OCI-LY7 (cell line): ENCODE measurements at regions not wholly inside any gene's neighbourhood (a gene's known extent, or its start where the extent isn't known, plus 50 kb on each side); places are given as distances from the start of the nearest gene placed in this dataset.

Source experiments
- BruUV-seq: library from RNA; stranded (reverse); fragments of 400-500 nt; replicated peaks from 2 replicates; lab custom pipeline; 2021; lab: Mats Ljungman, UMichigan
- CTCF ChIA-PET: fragments of 300-600 bp; sonication (Branson Sonifier 250); formaldehyde crosslinking; loops from one replicate; lab custom pipeline; 2022; ENCODE audit warnings: antibody characterized with exemption; ENCODE audit not compliant: unreplicated experiment; lab: Charles Lee
- POLR2A ChIA-PET: fragments of 300-600 bp; sonication (Branson Sonifier 250); formaldehyde crosslinking; loops from one replicate; lab custom pipeline; 2022; ENCODE audit warnings: antibody characterized with exemption; lab: Charles Lee
- DNase-seq: peaks from one replicate; pipeline ENCODE4 v3.0.0-alpha.2; 2015; ENCODE audit warnings: low spot score
- H2AFZ ChIP-seq: fragments of 200-600 bp; sonication (generic), shearing (Covaris generic); 2 replicates; pipeline ENCODE4 v1.6.1; 2014; ENCODE audit warnings: mild to moderate bottlenecking, antibody characterized with exemption, low read length, moderate library complexity
- H3K27ac ChIP-seq: fragments of 200-600 bp; sonication (generic); 2 replicates; pipeline ENCODE4 v1.5.1; 2014; ENCODE audit warnings: mixed run types, low read depth, mild to moderate bottlenecking, moderate library complexity, low read length, inconsistent platforms; ENCODE audit not compliant: poor library complexity, severe bottlenecking
- H3K36me3 ChIP-seq: fragments of 200-600 bp; sonication (generic); 2 replicates; pipeline ENCODE4 v1.6.1; 2014; ENCODE audit warnings: mild to moderate bottlenecking, antibody characterized with exemption, low read length, moderate library complexity, mixed read lengths; ENCODE audit not compliant: insufficient read depth
- H3K4me1 ChIP-seq: fragments of 200-600 bp; sonication (generic); 2 replicates; pipeline ENCODE4 v1.5.1; 2014; ENCODE audit warnings: mild to moderate bottlenecking, low read length; ENCODE audit not compliant: insufficient read depth, poor library complexity, severe bottlenecking
- H3K4me2 ChIP-seq: fragments of 200-600 bp; sonication (generic); 2 replicates; pipeline ENCODE4 v1.6.1; 2014; ENCODE audit warnings: mild to moderate bottlenecking, low read length
- H3K4me3 ChIP-seq: fragments of 200-600 bp; sonication (generic); 2 replicates; pipeline ENCODE4 v1.5.1; 2014; ENCODE audit warnings: mild to moderate bottlenecking, low read depth, low read length; ENCODE audit not compliant: poor library complexity, severe bottlenecking
- H3K79me2 ChIP-seq: fragments of 200-600 bp; sonication (generic); 2 replicates; pipeline ENCODE4 v1.6.1; 2016; ENCODE audit warnings: low read depth, mild to moderate bottlenecking, low read length, moderate library complexity, mixed read lengths; ENCODE audit not compliant: insufficient read depth
- H3K9me2 ChIP-seq: fragments of 200-600 bp; sonication (generic); 2 replicates; pipeline ENCODE4 v1.6.1; 2016; ENCODE audit warnings: mild to moderate bottlenecking, low read length, mixed read lengths; ENCODE audit not compliant: insufficient read depth
- H3K9me3 ChIP-seq: fragments of 200-600 bp; sonication (generic); 2 replicates; pipeline ENCODE4 v1.6.1; 2014; ENCODE audit warnings: mild to moderate bottlenecking, mixed run types, low read length, mixed read lengths
- H4K20me1 ChIP-seq: fragments of 200-600 bp; sonication (generic); 2 replicates; pipeline ENCODE4 v1.6.1; 2014; ENCODE audit warnings: mild to moderate bottlenecking, antibody characterized with exemption, low read length, moderate library complexity, mixed read lengths; ENCODE audit not compliant: insufficient read depth
- CTCF ChIP-seq: fragments of 200-600 bp; sonication (generic); conservative IDR thresholded peaks from 2 replicates; pipeline ENCODE4 v1.5.1; 2014; ENCODE audit warnings: mild to moderate bottlenecking, antibody characterized with exemption, low read length, moderate library complexity, mixed read lengths
- EZH2phosphoT487 ChIP-seq: fragments of 200-600 bp; sonication (generic); IDR thresholded peaks from 2 replicates; pipeline ENCODE4 v1.6.1; 2018; ENCODE audit warnings: low read depth, borderline replicate concordance, mild to moderate bottlenecking, mixed run types, antibody characterized with exemption, low read length, moderate library complexity, mixed read lengths
- intact Hi-C: fragments of 100-400 bp; cut with micrococcal nuclease; formaldehyde crosslinking; loops from one replicate; pipeline ENCODE4 v1.10.0; 2022; ENCODE audit not compliant: unreplicated experiment

- Histone ChIP-seq H3K79me2 (no peaks in the 10 kb centered on the region), H4K20me1 (no peaks in the 10 kb centered on the region), H2AFZ (no peak overlapping the region), H3K36me3 (no peaks in the 10 kb centered on the region), H3K9me3 (no peaks in the 10 kb centered on the region), H3K9me2 (no peaks in the 10 kb centered on the region), H3K4me3 (no peak overlapping the region), H3K4me1 (no peaks in the 10 kb centered on the region), H3K27ac (no peak overlapping the region), H3K4me2 (no peak overlapping the region)
- no peak for DNase-seq
- ChIA-PET CTCF (no interaction called here), POLR2A (no interaction called here)
- no TSS peak for BruUV-seq
- intact Hi-C loops, result no loop called here
- TF ChIP-seq EZH2phosphoT487 (no peak), CTCF (no peak)
Observed at GRCh38 chr2:83901317-83901716, 557.8 kb downstream of the SUCLG1 start.

GRCh38 chr2:83900862-83901261, 558.2 kb downstream of the SUCLG1 start:
- ChIA-PET POLR2A (no interaction called here), CTCF (no interaction called here)
- TF ChIP-seq EZH2phosphoT487 (no peak), CTCF (no peak)
- H4K20me1 ChIP-seq, result no peaks in the 10 kb centered on the region
- DNase-seq, result no peak
- H3K4me2 ChIP-seq, result no peak overlapping the region
- no peaks in the 10 kb centered on the region for H3K4me1 ChIP-seq
- H3K27ac ChIP-seq, result no peak overlapping the region
- H3K79me2 ChIP-seq, result no peaks in the 10 kb centered on the region
- no peak overlapping the region for H2AFZ ChIP-seq
- no peaks in the 10 kb centered on the region for H3K9me3 ChIP-seq
- H3K4me3 ChIP-seq, result no peak overlapping the region
- no peaks in the 10 kb centered on the region for H3K9me2 ChIP-seq
- intact Hi-C loops, result no loop called here
- BruUV-seq, result no TSS peak
- H3K36me3 ChIP-seq, result no peaks in the 10 kb centered on the region

- H3K79me2 ChIP-seq, result no peaks in the 10 kb centered on the region
- POLR2A ChIA-PET, result no interaction called here
- H3K36me3 ChIP-seq, result no peaks in the 10 kb centered on the region
- BruUV-seq, result no TSS peak
- H3K4me1 ChIP-seq, result no peaks in the 10 kb centered on the region
- H2AFZ ChIP-seq, result no peak overlapping the region
- H3K9me3 ChIP-seq, result no peaks in the 10 kb centered on the region
- intact Hi-C loops, result no loop called here
- H3K9me2 ChIP-seq, result no peaks in the 10 kb centered on the region
- H3K4me3 ChIP-seq, result no peak overlapping the region
- TF ChIP-seq EZH2phosphoT487 (no peak), CTCF (no peak)
- H3K27ac ChIP-seq, result no peak overlapping the region
- CTCF ChIA-PET, result no interaction called here
- no peak overlapping the region for H3K4me2 ChIP-seq
- DNase-seq, result no peak
- no peaks in the 10 kb centered on the region for H4K20me1 ChIP-seq
Observed at GRCh38 chr2:83899271-83899670, 559.8 kb downstream of the SUCLG1 start.
